ENCODE measurements at regions not wholly inside any gene's neighbourhood (a gene's known extent, or its start where the extent isn't known, plus 50 kb on each side); places are given as distances from the start of the nearest gene placed in this dataset.

DNA sequence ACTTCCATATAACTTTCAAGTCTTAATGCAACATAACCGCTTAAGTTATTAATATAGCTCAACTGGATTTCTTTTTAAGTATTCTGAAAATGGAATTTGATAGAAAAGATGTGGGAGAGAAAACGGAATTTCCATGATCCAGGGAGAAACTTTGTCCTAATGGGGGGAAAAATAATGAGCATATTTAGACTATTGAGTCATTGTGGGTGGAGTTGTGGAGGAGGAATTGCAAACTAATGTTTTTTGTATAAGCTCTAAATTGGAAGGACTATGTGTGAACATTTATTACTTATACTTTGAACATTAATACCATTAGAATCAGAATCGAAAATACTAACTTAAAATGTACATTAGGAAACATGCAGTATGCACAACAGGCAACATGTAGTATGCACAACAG, 159.9 kb upstream of the NEGR1 start:
- no peak overlapping the region for H3K27ac ChIP-seq (ENCODE audit: low read depth, low read length)
- no peak for TF ChIP-seq CTCF (IDR thresholded peaks at IDR 0.05; ENCODE audit: low read depth, low read length)
- H3K27me3 ChIP-seq (ENCODE audit: control insufficient read depth, insufficient read depth, low read length) = no peaks in the 10 kb centered on the region
- DNase-seq (ENCODE audit: low read depth, low spot score) = no peak
- POLR2A ChIA-PET = no interaction called here
- no peaks in the 10 kb centered on the region; the same call in 1 of the 2 replicates for H3K9me3 ChIP-seq (ENCODE audit: control insufficient read depth, insufficient read depth, low read length)
- CTCF ChIA-PET = no interaction called here
- H3K4me3 ChIP-seq (ENCODE audit: low read depth, low read length) = no peak overlapping the region

DNA sequence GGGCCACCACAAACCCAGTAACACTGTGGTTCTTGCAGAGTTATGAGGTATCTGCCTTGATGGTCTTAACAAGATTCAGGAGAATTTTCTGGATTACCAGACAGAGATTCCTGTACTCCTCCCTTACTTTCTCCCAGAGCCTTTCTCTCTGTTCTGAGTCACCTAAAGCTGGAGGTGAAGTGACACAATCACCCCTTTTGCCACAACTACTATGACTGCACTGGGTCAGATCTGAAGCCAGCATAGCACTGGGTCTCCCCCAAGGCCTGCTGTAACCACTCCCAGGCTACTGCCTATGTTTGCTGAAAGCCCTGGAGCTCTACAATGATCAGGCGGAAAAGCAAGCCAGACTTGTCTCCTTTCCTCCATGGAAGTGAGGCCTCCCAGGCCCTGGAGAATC, 156.7 kb upstream of the NEGR1 start:
- Histone ChIP-seq H3K4me3 (ENCODE audit: low read depth, low read length) (no peak overlapping the region), H3K9me3 (ENCODE audit: control insufficient read depth, insufficient read depth, low read length) (no peaks in the 10 kb centered on the region), H3K27ac (ENCODE audit: low read depth, low read length) (no peak overlapping the region), H3K27me3 (ENCODE audit: control insufficient read depth, insufficient read depth, low read length) (no peaks in the 10 kb centered on the region)
- CTCF ChIA-PET = no interaction called here
- no peak for TF ChIP-seq CTCF (IDR thresholded peaks at IDR 0.05; ENCODE audit: low read depth, low read length)
- POLR2A ChIA-PET = no interaction called here
- no peak for DNase-seq (ENCODE audit: low read depth, low spot score)

DNA sequence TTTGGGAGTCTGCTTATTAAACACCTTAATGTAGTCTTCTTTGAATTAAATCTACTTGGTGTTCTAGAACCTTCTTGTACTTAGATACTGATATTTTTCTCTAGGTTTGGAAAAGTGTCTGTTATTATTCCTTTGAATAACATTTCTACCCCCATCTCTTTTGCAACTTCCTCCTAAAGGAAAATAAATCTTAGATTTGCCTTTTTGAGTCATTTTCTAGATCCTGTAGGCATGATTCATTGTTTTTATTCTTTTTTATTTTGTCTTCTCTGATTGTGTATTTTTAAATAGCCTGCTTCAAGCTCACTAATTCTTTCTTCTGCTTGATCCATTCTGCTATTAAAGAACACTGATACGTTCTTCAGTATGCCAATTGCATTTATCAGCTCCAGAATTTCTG, 155.9 kb upstream of the NEGR1 start:
- Histone ChIP-seq H3K27me3 (ENCODE audit: control insufficient read depth, insufficient read depth, low read length) (no peaks in the 10 kb centered on the region), H3K9me3 (ENCODE audit: control insufficient read depth, insufficient read depth, low read length) (no peaks in the 10 kb centered on the region), H3K27ac (ENCODE audit: low read depth, low read length) (no peak overlapping the region), H3K4me3 (ENCODE audit: low read depth, low read length) (no peak overlapping the region)
- no peak for DNase-seq (ENCODE audit: low read depth, low spot score)
- no peak for TF ChIP-seq CTCF (IDR thresholded peaks at IDR 0.05; ENCODE audit: low read depth, low read length)
- ChIA-PET CTCF (no interaction called here), POLR2A (no interaction called here)

DNA sequence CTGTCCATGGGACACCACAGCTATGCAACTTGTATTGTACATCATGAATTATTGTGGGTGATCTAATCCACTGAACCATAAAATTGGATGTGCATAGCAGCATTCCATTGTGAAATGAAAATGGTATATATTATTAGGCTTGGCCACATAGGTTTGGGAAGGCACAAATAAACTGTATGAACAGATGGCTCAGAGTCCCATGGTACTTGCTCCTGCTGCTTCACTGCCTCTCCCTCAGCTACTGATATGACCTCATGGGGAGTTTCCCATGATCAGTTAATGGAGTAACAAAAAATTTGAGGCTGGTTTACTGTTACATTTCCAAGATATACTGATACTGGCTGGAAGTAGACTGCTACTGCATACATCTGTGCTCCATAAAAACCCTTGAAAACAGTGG, 152.7 kb upstream of the NEGR1 start:
- TF ChIP-seq CTCF (IDR thresholded peaks at IDR 0.05; ENCODE audit: low read depth, low read length) = no peak
- no peak overlapping the region for H3K27ac ChIP-seq (ENCODE audit: low read depth, low read length)
- CTCF ChIA-PET = no interaction called here

GRCh38 chr1:72434070-72434469, 151.7 kb upstream of the NEGR1 start:
- H3K27ac ChIP-seq (ENCODE audit: low read depth, low read length) = no peak overlapping the region
- H3K27me3 ChIP-seq (ENCODE audit: control insufficient read depth, insufficient read depth, low read length) = no peaks in the 10 kb centered on the region
- POLR2A ChIA-PET = no interaction called here
- H3K9me3 ChIP-seq (ENCODE audit: control insufficient read depth, insufficient read depth, low read length) = no peaks in the 10 kb centered on the region
- TF ChIP-seq CTCF (IDR thresholded peaks at IDR 0.05; ENCODE audit: low read depth, low read length) = no peak
- H3K4me3 ChIP-seq (ENCODE audit: low read depth, low read length) = no peak overlapping the region
- CTCF ChIA-PET = no interaction called here
- no peak for DNase-seq (ENCODE audit: low read depth, low spot score)

More for the DNA sequence above, 152.7 kb upstream of the NEGR1 start:
- Histone ChIP-seq H3K9me3 (ENCODE audit: control insufficient read depth, insufficient read depth, low read length) (no peaks in the 10 kb centered on the region), H3K4me3 (ENCODE audit: low read depth, low read length) (no peak overlapping the region), H3K27me3 (ENCODE audit: control insufficient read depth, insufficient read depth, low read length) (no peaks in the 10 kb centered on the region)
- DNase-seq (ENCODE audit: low read depth, low spot score) = peak; percentile 21
- POLR2A ChIA-PET = no interaction called here
